Sigmoid colon (tissue), 4 donors: ENCODE measurements at regions not wholly inside any gene's neighbourhood (a gene's known extent, or its start where the extent isn't known, plus 50 kb on each side); places are given as distances from the start of the nearest gene placed in this dataset.

Experiments used
- EP300 ChIP-seq, 4 donors: sonication (generic); formaldehyde crosslinking; IDR thresholded peaks; one replicate each; pipeline ENCODE4 v1.6.1; 2017; ENCODE audit warnings: antibody characterized with exemption in 4 of 4
- POLR2A ChIP-seq, 2 donors: fragments of 450-650 bp; IDR thresholded peaks; one replicate each; pipeline ENCODE4 v1.6.1; 2016; ENCODE audit warnings: antibody characterized with exemption in 2 of 2, mild to moderate bottlenecking in 2 of 2, moderate library complexity in 2 of 2
- POLR2AphosphoS5 ChIP-seq, 4 donors: sonication (generic); formaldehyde crosslinking; IDR thresholded peaks; one replicate each; pipeline ENCODE4 v1.6.1; 2017; ENCODE audit warnings: antibody characterized with exemption in 4 of 4
- TF ChIP-seq, protein P1 (sequence below), 4 experiments: fragments of 450-650 bp in 3 of 4; fragments of 200-600 bp in 1 of 4; IDR thresholded peaks; one replicate each; pipeline ENCODE4 v1.5.1; 2016 to 2019; ENCODE audit warnings: antibody characterized with exemption in 4 of 4, mild to moderate bottlenecking in 3 of 4, moderate library complexity in 2 of 4

GRCh38 chr14:49106741-49107667, 479.2 kb downstream of the RPS29 start:
- TF ChIP-seq POLR2A (IDR thresholded peaks at IDR 0.05) (no peak), EP300 (IDR thresholded peaks at IDR 0.05) (no peak), POLR2AphosphoS5 (IDR thresholded peaks at IDR 0.05) (no peak)
- TF ChIP-seq, protein P1, sequence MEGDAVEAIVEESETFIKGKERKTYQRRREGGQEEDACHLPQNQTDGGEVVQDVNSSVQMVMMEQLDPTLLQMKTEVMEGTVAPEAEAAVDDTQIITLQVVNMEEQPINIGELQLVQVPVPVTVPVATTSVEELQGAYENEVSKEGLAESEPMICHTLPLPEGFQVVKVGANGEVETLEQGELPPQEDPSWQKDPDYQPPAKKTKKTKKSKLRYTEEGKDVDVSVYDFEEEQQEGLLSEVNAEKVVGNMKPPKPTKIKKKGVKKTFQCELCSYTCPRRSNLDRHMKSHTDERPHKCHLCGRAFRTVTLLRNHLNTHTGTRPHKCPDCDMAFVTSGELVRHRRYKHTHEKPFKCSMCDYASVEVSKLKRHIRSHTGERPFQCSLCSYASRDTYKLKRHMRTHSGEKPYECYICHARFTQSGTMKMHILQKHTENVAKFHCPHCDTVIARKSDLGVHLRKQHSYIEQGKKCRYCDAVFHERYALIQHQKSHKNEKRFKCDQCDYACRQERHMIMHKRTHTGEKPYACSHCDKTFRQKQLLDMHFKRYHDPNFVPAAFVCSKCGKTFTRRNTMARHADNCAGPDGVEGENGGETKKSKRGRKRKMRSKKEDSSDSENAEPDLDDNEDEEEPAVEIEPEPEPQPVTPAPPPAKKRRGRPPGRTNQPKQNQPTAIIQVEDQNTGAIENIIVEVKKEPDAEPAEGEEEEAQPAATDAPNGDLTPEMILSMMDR (IDR thresholded peaks at IDR 0.05), result no peak
